ENCODE measurements at regions not wholly inside any gene's neighbourhood (a gene's known extent, or its start where the extent isn't known, plus 50 kb on each side); places are given as distances from the start of the nearest gene placed in this dataset.

DNA sequence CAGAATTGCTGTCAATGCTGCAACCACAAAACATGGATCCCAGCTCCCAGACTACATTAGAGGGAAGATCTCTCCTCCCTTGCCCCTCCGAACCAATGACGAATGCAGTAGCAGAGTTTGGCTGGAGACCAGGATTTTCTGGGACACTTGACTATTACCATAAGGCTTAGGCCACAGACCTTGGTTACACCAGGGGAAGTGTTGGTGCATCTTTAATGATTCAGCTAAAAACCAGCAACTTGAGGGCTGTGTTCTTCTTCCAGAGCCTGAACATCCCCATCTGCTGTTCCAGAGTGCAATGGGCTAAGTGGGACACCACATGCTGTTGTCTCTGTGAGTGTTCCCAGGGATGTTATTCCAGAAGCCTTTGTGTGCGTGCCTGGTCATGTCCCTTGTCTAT, 528.2 kb downstream of the LMO7 start:
- Histone ChIP-seq H3K36me3 (replicated peaks in 1 of 2; ENCODE audit: control insufficient read depth in 1 of 2, insufficient read depth in 2 of 2, low read length in 1 of 2) (no peaks in the 10 kb centered on the region), H3K9ac (no peak overlapping the region), H3K4me2 (no peak overlapping the region), H3F3A (replicated peaks; ENCODE audit: insufficient read depth) (no peaks in the 10 kb centered on the region), H3K9me3 (no peaks in the 10 kb centered on the region), H3K4me3 (ENCODE audit: low read depth in 2 of 2, low read length in 1 of 2) (no peak overlapping the region), H3K9me2 (no peaks in the 10 kb centered on the region), H2AFZ (ENCODE audit: low read depth) (no peak overlapping the region), H3K27me3 (ENCODE audit: insufficient read depth) (no peaks in the 10 kb centered on the region), H3K79me2 (ENCODE audit: insufficient read depth) (no peaks in the 10 kb centered on the region), H3K27ac (ENCODE audit: low read depth in 2 of 2, low read length in 1 of 2) (no peak overlapping the region), H4K20me1 (ENCODE audit: insufficient read depth) (no peaks in the 10 kb centered on the region), H3K4me1 (ENCODE audit: control insufficient read depth in 1 of 2, insufficient read depth in 2 of 2, low read depth in 1 of 2, low read length in 1 of 2) (no peaks in the 10 kb centered on the region)
- ChIA-PET POLR2A (no interaction called here), CTCF (no interaction called here)
- no peak for DNase-seq
- WGBS (ENCODE audit: low lambda C conversion rate) = 8% methylated on average over 1 of the region's 3 CpGs
- no peak for TF ChIP-seq EZH2phosphoT487 (IDR thresholded peaks at IDR 0.05; ENCODE audit: borderline replicate concordance, low read depth)
- no peak for TF ChIP-seq EP300 (IDR thresholded peaks at IDR 0.05; ENCODE audit: borderline replicate concordance in 1 of 2, low read depth in 1 of 2, low read length in 1 of 2)
- no peak for TF ChIP-seq RAD21 (IDR thresholded peaks at IDR 0.05; ENCODE audit: low read length)
- no peak for TF ChIP-seq TAF1 (IDR thresholded peaks at IDR 0.05; ENCODE audit: borderline replicate concordance, low read depth, low read length)
- no peak for TF ChIP-seq NFIC (IDR thresholded peaks at IDR 0.05; ENCODE audit: borderline replicate concordance)
- TF ChIP-seq SIN3A (IDR thresholded peaks at IDR 0.05; ENCODE audit: borderline replicate concordance, low read depth, low read length) = no peak
- no peak for TF ChIP-seq TCF12 (IDR thresholded peaks at IDR 0.05)
- TF ChIP-seq SMC3 (IDR thresholded peaks at IDR 0.05; ENCODE audit: low read depth, low read length) = no peak
- no peak for TF ChIP-seq JUND (IDR thresholded peaks at IDR 0.05)
- TF ChIP-seq PBX3 (IDR thresholded peaks at IDR 0.05) = no peak
- TF ChIP-seq, protein P1, sequence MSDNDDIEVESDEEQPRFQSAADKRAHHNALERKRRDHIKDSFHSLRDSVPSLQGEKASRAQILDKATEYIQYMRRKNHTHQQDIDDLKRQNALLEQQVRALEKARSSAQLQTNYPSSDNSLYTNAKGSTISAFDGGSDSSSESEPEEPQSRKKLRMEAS (IDR thresholded peaks at IDR 0.05; ENCODE audit: low read depth) = no peak
- TF ChIP-seq, protein P2, sequence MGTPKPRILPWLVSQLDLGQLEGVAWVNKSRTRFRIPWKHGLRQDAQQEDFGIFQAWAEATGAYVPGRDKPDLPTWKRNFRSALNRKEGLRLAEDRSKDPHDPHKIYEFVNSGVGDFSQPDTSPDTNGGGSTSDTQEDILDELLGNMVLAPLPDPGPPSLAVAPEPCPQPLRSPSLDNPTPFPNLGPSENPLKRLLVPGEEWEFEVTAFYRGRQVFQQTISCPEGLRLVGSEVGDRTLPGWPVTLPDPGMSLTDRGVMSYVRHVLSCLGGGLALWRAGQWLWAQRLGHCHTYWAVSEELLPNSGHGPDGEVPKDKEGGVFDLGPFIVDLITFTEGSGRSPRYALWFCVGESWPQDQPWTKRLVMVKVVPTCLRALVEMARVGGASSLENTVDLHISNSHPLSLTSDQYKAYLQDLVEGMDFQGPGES (IDR thresholded peaks at IDR 0.05; ENCODE audit: low read depth, low read length) = no peak
- TF ChIP-seq RFX5 (IDR thresholded peaks at IDR 0.05; ENCODE audit: low read length) = no peak
- no peak for TF ChIP-seq MXI1 (IDR thresholded peaks at IDR 0.05; ENCODE audit: low read depth, low read length)
- no peak for TF ChIP-seq NRF1 (IDR thresholded peaks at IDR 0.05; ENCODE audit: low read depth, low read length)
- no peak for TF ChIP-seq GATA2 (CRISPR knock-in tag; IDR thresholded peaks at IDR 0.05)
- TF ChIP-seq MEF2A (IDR thresholded peaks at IDR 0.05; ENCODE audit: borderline replicate concordance, low read depth) = no peak
- no peak for TF ChIP-seq FOXM1 (IDR thresholded peaks at IDR 0.05; ENCODE audit: low read depth)
- TF ChIP-seq, protein P3, sequence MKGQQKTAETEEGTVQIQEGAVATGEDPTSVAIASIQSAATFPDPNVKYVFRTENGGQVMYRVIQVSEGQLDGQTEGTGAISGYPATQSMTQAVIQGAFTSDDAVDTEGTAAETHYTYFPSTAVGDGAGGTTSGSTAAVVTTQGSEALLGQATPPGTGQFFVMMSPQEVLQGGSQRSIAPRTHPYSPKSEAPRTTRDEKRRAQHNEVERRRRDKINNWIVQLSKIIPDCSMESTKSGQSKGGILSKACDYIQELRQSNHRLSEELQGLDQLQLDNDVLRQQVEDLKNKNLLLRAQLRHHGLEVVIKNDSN (IDR thresholded peaks at IDR 0.05; ENCODE audit: borderline replicate concordance, low read depth) = no peak
- TF ChIP-seq TEAD4 (IDR thresholded peaks at IDR 0.05; ENCODE audit: borderline replicate concordance, insufficient read depth) = no peak
